Globus pallidus (tissue), 1 donor: ENCODE measurements at regions not wholly inside any gene's neighbourhood (a gene's known extent, or its start where the extent isn't known, plus 50 kb on each side); places are given as distances from the start of the nearest gene placed in this dataset.
"Not testable (repeated sequence)": the region's sequence is repeated elsewhere in the genome, so short reads cannot be mapped to it uniquely, and the experiment has no call there.

Experiments used
- DNase-seq: peaks from one replicate; pipeline ENCODE4 v3.0.0-alpha.2; 2015; ENCODE audit warnings: low spot score

DNA sequence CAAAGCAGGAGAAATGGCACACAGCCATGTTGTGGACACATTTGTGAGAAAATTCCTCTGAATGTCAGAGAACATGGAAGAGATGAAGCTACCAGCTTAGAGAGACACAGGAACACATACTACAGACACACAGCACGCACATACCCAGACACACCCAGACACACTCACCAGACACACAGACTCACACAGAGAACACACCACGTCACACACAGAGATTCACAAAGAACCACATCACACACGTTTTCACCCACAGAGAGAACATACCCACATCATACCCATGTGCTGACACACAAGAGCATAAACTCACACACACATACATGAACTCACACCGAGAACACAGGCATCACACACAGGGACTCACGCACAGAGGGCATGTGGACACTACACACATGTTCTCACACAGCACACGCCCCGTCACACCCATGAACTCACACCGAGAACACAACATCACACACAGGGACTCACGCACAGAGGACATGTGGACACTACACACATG lies 124.9 kb downstream of the METRNL start:
- no peak for DNase-seq

DNA sequence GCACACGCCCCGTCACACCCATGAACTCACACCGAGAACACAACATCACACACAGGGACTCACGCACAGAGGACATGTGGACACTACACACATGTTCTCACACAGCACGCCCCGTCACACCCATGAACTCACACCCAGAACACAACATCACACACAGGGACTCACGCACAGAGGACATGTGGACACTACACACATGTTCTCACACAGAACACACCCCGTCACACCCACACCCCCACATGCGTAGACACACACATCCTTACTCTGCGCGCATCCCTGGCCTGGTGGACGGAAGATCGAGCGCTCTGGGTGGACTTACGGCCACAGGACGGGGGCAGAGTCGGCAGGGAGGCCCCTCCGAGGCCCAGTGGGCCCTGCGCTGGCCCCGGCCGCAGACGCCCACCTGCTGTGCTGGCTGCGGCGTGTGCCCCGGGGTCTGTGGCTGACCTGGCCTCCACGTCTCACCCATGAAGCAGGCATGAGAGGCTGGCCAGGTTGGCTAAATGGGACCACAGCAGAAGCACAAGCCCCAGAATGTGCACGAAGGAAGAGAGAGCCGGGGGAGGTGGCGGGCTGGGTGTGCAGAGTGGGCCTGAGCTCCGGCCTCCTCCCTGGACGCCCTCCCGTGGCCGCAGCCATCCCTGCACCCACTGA lies 125.5 kb downstream of the METRNL start:
- DNase-seq: not testable (repeated sequence)

DNA sequence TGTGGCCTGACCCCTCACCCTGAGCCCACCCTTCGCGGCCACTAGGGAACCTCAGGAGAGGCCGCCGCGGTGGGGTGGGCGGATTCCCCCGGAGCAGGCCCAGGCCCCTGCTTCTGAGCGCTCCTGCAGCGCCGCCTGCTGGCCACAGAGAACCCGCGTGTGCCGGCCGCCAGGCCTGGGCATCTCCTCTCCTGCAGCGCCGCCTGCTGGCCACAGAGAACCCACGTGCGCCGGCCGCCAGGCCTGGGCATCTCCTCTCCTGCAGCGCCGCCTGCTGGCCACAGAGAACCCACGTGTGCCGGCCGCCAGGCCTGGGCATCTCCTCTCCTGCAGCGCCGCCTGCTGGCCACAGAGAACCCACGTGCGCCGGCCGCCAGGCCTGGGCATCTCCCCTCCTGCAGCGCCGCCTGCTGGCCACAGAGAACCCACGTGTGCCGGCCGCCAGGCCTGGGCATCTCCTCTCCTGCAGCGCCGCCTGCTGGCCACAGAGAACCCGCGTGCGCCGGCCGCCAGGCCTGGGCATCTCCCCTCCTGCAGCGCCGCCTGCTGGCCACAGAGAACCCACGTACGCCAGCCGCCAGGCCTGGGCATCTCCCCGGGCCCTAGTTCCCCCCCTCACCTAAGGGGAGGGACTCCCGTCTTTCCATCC lies 126.1 kb downstream of the METRNL start:
- not testable (repeated sequence) for DNase-seq

DNA sequence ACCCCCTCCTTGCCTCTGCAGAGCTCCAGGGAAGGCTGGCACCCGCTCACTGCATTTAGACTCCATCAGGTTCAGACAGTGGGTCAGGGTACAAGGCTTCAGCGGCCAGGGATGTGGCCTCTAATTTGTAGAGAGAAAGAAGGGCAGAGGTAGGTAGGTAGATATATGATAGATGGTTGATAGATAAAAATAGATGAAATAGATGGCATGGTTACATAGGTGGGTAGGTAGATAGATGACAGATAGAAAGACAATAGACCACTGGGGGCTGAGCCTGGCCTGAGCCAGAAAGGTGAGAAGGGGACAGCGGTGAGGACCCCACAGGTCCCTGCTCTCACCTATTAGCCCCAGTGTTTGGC lies 126.6 kb downstream of the METRNL start:
- DNase-seq: not testable (repeated sequence)

DNA sequence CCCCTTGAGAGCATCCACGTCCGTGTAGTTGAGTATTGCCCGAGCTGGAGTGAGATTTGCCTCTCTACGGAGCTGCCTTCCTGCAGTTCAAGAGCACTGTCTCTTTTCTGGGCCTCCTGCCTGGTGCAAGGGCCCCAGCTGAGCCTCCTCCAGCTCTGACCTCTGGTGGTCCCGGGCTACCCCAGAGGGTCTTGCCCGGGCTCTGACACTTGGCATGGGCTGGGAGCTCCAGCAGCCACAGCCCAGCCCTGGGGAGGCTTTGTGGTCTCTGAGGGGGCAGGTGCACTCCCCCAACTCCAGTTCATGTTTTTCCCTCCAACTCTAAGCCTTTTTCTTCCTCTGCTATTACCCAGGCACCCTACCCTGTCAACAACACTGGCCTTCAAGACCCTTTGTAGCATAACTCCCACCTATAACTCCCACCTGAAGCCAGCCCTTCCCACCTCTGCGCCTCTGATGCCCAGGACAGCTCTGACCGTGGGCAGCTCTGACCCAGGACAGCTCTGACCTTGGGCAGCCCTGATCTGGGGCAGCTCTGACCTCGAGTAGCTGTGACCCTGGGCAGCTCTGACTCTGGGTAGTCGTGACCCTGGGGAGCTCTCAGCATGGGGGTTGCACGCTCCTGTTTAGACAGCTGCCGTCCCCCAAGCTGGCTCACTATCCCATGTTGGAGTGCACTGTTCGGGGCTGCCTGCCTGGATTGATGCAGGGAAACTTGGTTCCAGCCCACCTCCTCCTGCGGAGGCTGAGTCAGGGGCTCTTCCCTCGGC lies 127.6 kb downstream of the METRNL start:
- DNase-seq: not testable (repeated sequence)

DNA sequence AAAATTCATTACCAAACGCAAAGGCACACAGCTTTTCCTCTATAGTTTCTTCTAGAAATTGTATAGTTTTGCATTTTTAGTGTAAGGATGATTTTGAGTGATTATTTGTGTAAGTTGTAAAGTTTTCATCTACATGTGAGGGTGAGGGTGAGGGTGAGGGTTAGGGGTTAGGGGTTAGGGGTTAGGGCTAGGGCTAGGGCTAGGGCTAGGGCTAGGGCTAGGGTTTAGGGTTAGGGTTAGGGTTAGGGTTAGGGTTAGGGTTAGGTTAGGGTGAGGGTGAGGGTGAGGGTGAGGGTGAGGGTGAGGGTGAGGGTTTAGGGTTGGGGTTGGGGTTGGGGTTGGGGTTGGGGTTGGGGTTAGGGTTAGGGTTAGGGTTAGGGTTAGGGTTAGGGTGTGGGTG lies 167.6 kb downstream of the METRNL start:
- DNase-seq: not testable (repeated sequence)
